SK-N-MC (cell line): ENCODE measurements at regions not wholly inside any gene's neighbourhood (a gene's known extent, or its start where the extent isn't known, plus 50 kb on each side); places are given as distances from the start of the nearest gene placed in this dataset.

Experiments used
- EZH2 ChIP-seq: fragments of 200-600 bp; sonication (generic); IDR thresholded peaks from one replicate; pipeline ENCODE4 v1.6.1; 2017; ENCODE audit warnings: antibody characterized with exemption
- FOXP2 ChIP-seq: optimal IDR thresholded peaks from 2 replicates; pipeline ENCODE3; 2011; ENCODE audit warnings: mild to moderate bottlenecking, moderate library complexity; ENCODE audit not compliant: insufficient read depth; ENCODE audit errors: extremely low read length, control extremely low read depth
- POLR2AphosphoS5 ChIP-seq: IDR thresholded peaks from 2 replicates; pipeline ENCODE4 v1.6.1; 2012; ENCODE audit warnings: mild to moderate bottlenecking, low read depth, low read length, borderline replicate concordance

DNA sequence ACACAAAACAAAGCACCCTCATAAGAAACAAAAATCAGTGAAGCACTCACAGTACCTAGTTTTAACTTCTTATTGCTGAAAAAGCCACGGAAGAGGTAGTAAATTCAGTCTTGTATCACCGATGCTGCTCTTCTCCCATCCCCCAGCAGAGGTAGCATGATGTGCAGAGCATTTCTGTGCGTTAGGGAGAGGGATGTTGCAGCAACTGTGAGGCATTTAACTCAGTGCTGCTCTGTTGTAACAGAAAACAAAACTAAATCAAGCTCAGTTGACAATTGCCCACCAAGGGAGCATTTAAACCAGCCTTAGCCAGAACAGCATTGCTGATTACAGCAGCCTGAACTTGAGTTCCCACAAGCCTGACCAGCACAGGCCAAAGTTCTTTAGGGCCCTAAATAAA, 1279.7 kb upstream of the ADGRL3 start:
- TF ChIP-seq POLR2AphosphoS5 (no peak), EZH2 (no peak), FOXP2 (no peak)
